ENCODE measurements at regions not wholly inside any gene's neighbourhood (a gene's known extent, or its start where the extent isn't known, plus 50 kb on each side); places are given as distances from the start of the nearest gene placed in this dataset.

GRCh38 chr1:17904290-17904689 lies 149.2 kb downstream of the ACTL8 start:
- TF ChIP-seq CTCF (IDR thresholded peaks at IDR 0.05): no peak
- no peak for TF ChIP-seq EZH2 (IDR thresholded peaks at IDR 0.05; ENCODE audit: borderline replicate concordance, insufficient read depth, low read depth, low read length, poor library complexity, severe bottlenecking)
